ENCODE measurements at regions not wholly inside any gene's neighbourhood (a gene's known extent, or its start where the extent isn't known, plus 50 kb on each side); places are given as distances from the start of the nearest gene placed in this dataset.
"Not testable (repeated sequence)": the region's sequence is repeated elsewhere in the genome, so short reads cannot be mapped to it uniquely, and the experiment has no call there.

DNA sequence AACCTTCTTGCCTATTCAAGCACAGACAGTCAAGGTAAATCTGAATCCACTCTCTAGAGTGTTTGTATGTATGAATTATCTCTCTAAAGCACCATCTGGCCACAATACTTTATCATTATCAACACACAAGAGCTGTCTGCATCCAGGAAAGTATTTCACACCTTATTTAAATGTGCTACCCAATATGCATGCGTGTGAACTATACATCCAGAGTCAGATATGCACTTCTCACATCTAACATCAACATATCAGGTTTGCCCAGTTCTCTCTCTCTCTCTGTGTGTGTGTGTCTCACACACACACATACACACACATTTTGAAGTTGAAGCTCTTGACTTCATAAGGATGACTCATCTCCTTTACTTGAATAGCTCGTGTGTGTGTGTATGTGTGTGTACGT lies 697.5 kb upstream of the PCDH20 start:
- TF ChIP-seq CTCF (IDR thresholded peaks at IDR 0.05; ENCODE audit: low read depth, low read length), result no peak
- DNase-seq (ENCODE audit: extremely low read depth, low read depth), result no peak

DNA sequence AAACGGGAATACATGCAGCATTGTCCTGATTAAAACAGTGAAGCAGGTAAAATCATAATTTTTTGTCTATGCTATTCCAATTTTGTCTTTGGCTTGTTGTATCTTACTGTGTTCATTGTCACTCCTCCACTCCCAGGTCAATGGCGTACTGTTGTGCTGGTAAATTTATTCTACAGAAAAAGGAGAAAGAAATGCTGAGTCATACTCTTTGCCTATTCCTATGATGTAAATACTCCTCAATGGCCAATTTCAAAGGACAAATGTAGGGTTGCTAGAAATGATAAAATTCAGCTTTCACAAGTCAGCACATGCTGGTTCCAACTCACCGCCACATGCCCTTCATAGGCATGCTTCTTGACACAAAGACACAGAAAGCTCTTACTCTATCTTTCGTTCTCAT lies 694.4 kb upstream of the PCDH20 start:
- no peak for DNase-seq (ENCODE audit: extremely low read depth, low read depth)
- no peak for TF ChIP-seq CTCF (IDR thresholded peaks at IDR 0.05; ENCODE audit: low read depth, low read length)

DNA sequence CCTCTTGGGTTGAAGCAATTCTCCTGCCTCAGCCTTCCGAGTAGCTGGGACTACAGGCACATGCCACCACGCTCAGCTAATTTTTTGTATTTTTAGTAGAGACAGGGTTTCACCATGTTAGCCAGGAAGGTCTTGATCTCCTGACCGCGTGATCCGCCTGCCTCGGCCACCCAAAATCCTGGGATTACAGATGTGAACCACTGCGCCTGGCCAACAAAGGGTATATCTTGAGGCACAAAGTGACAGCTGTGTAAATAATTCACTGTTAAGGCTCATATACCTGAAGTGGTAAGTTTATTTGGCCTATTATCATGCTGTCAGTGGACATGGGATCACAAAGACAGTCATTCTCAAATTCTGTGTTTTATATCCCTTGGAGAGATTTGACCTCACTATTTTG lies 688.5 kb upstream of the PCDH20 start:
- DNase-seq (ENCODE audit: extremely low read depth, low read depth), result not testable (repeated sequence)

DNA sequence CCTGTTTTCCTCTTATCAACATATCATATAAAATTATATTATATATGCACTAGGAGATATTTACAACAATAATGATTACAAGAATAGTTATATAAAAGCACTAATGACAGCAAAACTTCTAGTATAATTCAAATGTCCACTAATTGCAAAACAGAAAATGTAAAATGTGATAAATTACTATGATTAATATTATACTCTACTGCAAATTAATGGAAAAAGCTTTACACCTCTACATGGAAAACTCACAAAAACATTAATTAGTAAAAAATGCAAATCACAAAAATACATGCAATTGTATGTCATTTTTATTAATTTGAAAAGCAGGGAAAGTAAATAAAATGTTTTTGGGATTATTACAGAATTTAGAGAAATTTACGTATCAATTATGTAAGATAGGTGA lies 681.0 kb upstream of the PCDH20 start:
- no peak for TF ChIP-seq CTCF (IDR thresholded peaks at IDR 0.05; ENCODE audit: low read depth, low read length)
- no peak for DNase-seq (ENCODE audit: extremely low read depth, low read depth)

- no peak for TF ChIP-seq CTCF (IDR thresholded peaks at IDR 0.05; ENCODE audit: low read depth, low read length)
- DNase-seq (ENCODE audit: extremely low read depth, low read depth), result no peak
Measured at GRCh38 chr13:62094932-62095331, 679.3 kb upstream of the PCDH20 start.

- no peak for DNase-seq (ENCODE audit: extremely low read depth, low read depth)
- TF ChIP-seq CTCF (IDR thresholded peaks at IDR 0.05; ENCODE audit: low read depth, low read length), result no peak
Measured at GRCh38 chr13:62093984-62094780, 678.5 kb upstream of the PCDH20 start.

GRCh38 chr13:62092949-62093348 lies 677.3 kb upstream of the PCDH20 start:
- DNase-seq (ENCODE audit: extremely low read depth, low read depth), result no peak
- TF ChIP-seq CTCF (IDR thresholded peaks at IDR 0.05; ENCODE audit: low read depth, low read length), result no peak

DNA sequence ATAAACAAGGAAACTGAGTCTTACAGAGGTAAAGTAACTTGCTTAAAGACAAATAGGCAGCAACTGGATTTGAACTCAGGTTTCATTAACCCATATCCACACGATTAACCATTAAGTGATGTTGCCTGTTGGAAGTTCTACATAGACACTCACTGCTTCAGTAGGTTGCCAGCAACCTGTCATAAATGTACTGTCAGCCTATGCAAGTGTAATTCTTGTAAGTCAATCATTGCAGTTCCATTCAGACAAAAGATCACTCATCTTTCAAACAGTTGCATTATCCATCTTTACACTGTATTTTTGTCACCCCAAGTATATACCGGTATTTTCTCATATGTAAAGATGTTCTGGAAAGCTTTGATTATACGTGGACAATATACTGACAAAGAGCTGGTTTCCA lies 676.9 kb upstream of the PCDH20 start:
- DNase-seq (ENCODE audit: extremely low read depth, low read depth), result no peak

More for the DNA sequence above, 676.9 kb upstream of the PCDH20 start:
- TF ChIP-seq CTCF (IDR thresholded peaks at IDR 0.05; ENCODE audit: low read depth, low read length), result no peak

All from AG09319 (cell line).